ENCODE measurements at regions not wholly inside any gene's neighbourhood (a gene's known extent, or its start where the extent isn't known, plus 50 kb on each side); places are given as distances from the start of the nearest gene placed in this dataset.

DNA sequence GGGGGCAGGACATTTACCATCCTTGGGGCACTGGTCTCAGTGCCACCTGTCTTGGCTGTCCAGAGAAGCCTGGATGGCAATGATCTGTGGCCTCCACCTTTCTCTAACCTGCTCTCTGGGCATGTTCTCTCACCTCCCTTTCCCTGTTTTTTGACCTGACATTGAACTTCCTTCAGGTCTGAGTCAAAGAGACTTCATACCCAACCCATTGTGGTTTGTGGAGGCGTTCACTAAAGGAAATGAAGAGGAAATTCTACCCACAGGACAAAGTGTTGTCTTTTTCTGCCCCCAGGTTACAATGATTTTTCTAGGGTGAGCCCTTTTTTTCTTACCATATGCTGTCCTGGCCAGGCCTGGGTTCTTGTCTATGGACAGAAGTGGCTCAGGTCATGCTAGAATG is 76.6 kb downstream of the CYP26A1 start:
- TF ChIP-seq EZH2 (IDR thresholded peaks at IDR 0.05; ENCODE audit: insufficient read depth, poor library complexity, severe bottlenecking) (no peak), EZH2phosphoT487 (IDR thresholded peaks at IDR 0.05; ENCODE audit: insufficient read depth, low read depth) (no peak)
